ENCODE measurements at regions not wholly inside any gene's neighbourhood (a gene's known extent, or its start where the extent isn't known, plus 50 kb on each side); places are given as distances from the start of the nearest gene placed in this dataset.
A peak's percentile ranks its signal among the peaks of the same experiment; 100 is the strongest.
"Not testable (repeated sequence)": the region's sequence is repeated elsewhere in the genome, so short reads cannot be mapped to it uniquely, and the experiment has no call there.

DNA sequence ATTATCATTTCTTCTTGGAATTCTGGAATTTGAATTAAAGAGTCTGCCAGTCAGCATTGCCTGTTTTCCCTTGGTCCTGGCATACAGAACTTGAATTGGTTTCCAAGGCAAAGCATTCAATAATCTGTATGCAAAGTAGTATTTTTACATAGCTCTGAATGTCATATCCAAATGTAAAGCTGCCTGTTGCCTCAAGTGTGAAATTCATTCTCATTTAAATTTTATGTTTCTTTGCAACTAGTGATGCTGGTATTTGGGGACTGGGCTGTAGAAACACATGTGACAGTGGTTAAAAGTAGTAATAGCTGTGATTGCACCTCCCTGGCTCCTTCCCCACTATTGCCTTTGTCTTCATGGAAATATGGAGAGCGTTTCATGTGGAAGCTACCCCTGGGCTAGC is 743.9 kb upstream of the GOLIM4 start:
- no peak for DNase-seq

DNA sequence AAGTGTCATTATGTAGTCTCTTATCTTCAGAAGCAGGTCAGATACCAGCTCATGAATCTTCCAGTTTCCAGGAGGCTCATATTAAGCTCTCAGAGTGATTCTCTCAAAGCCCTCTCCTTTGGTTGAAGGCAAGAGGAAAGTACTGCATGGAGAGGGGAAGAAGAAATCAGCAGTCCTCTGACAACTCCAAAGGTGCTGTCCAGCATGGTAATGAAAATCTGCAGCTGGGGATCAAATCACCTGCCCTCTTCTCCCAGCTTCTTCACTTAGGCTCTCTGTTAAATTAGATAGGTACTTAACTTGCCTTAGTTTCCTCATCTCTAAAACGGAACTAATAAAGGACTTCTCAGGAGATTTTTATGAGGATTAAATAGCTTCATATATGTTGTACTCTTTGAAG is 738.8 kb upstream of the GOLIM4 start:
- DNase-seq, result no peak

DNA sequence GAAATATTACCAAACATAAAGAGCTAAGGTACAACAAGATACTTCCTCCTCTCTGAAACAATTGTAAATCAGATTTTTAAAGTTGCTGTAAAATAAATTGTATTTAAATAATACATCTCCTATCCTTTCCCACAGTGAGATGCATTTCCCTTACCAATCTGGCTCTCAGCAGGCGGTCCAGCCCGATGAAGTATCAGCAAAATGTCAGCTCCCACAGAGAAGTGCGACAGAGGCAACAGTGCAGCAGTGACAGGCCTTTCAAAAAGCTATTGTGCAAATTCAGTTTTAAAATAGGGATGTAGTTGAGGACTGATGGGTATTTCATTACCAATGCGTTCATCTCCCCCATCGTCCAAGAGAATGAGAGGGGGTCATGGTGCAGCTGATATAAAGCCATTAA is 733.2 kb upstream of the GOLIM4 start:
- no peak for DNase-seq

DNA sequence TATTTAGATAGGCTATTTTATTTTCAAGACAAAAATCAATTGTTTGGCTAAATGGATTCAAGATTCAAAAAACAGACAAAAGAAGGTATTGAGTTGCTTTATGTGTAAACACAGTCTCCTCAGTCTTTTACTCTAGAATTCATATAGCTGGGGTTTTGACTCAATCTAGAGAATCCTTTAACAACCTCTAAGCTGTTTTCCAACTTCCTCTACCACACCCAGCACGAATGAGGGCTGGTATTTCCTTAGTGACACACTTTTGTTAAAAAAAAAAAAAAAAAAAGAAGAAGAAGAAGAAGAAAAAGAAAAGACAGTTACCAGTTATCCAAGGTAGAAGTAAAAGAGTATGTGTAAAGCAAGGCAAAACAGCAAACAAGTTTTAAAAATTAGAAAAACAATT is 732.8 kb upstream of the GOLIM4 start:
- no peak for DNase-seq

DNA sequence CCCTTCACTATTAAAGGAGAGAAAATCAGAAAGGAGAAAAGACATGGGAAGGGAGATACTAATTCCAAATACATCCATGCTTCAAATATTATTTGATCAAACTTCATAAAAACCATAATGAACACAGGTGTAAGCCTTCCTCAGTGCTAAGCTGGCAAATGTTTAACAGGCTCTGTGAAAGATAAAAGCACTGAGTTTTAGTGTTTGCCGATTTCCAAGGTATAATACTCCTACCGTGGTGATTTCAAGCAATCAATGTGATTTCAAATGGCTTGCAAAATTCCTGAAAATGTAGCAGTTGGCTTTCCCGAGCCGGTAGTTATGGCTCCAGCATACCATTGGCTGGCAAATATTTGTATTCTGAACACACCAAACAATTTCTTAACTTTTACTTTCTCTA is 732.3 kb upstream of the GOLIM4 start:
- no peak for DNase-seq

DNA sequence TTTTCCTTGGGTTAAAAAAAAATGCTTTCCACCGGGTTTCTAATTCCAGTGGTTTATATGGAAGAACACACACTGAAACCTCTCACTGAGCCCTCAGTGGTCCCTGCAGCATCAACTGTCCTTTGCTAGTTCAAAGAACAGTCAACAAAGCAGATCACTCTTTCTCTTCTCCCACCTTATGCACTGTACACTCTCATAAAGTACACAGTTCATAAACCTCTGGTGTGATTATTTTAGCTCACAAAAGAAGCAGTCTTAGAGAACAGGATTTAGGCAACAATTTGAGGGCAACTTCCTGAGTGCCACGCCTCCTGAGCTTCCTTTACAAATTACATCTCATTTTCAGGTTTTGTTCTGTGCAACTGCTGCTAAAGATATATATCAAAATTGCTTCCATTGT is 728.4 kb upstream of the GOLIM4 start:
- DNase-seq, result no peak

DNA sequence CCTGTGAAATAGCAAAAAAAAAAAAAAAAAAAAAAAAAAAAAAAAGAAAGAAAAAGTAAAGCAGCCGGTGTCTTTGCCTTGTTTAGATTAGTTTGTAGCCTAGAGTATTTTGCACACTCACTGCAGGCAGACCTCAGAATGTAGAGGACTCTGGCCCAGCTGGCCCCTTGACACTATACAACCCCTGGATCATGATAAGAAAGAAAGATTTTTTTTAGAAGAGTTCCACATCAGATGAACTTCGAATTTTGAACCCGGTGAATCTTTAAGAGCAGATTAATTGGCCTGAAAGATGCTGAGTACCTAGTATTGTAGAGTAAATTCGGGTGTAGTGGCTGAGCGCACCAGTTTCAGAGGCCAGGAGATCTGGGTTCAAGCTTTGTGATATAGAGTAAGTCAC is 727.7 kb upstream of the GOLIM4 start:
- DNase-seq, result no peak

DNA sequence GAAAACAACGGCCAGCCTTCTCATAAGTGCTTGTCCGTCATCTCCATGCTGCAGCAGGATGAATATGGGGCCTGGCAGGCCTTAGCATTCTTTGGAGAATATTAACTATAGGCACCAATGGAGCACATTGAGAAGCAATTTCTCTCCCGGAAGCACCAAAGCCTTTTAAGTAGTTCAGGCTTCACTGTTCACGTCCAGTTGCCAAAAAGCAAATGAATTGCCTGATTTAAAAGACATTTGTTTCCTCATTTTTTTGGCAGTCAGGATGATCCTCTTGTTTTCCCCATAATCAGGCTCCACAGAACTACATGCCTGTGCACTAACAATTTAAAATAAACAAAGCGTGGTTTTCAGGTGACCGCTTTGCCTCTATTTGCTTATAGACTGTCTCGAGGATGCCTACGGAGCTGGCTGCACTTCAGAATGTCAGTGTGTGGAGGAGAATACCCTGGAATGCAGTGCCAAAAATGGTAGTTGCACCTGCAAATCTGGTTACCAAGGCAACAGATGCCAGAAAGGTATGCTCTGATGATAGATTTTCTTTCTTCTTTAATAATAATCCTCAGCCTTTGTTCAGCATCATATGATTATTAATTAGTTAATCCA is 725.2 kb upstream of the GOLIM4 start:
- no peak for DNase-seq

DNA sequence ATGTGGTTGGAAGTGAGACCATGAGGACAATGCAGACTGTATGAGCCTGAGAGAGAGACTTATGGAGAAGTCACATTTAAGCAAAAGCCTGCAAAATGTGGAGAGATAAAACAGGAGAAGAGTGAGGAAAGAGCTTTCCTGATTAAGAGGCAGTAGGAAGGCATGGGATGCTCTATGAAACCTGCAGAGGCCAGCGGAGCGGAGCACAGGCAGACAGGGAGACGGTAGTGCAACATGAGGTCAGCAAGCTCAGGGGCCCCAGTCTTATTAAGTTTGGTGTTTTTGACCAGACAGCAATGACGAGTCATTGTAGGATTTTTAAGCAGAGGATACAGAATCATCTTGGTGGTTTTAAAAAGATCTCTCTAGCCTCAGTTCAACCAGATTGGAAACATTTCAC is 721.5 kb upstream of the GOLIM4 start:
- no peak for DNase-seq

DNA sequence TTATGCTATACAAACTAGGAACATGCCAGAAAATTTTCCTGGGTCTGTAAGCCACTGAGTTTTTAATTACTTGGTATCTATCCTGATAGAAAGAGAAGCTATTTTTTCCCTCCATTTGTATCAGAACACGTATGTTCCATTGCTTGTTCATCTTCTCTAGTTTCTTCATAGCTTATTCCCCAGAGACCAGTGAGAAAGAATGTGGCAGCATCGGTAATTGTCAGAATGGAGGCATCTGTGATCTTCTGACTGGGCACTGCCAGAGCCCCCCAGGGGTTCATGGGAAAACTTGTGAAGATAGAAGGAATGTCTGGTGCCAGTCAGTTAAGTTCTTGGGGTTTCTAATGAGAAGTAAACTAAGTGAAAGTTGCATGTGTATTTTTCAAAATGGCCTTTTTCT is 720.2 kb upstream of the GOLIM4 start:
- DNase-seq, result no peak

DNA sequence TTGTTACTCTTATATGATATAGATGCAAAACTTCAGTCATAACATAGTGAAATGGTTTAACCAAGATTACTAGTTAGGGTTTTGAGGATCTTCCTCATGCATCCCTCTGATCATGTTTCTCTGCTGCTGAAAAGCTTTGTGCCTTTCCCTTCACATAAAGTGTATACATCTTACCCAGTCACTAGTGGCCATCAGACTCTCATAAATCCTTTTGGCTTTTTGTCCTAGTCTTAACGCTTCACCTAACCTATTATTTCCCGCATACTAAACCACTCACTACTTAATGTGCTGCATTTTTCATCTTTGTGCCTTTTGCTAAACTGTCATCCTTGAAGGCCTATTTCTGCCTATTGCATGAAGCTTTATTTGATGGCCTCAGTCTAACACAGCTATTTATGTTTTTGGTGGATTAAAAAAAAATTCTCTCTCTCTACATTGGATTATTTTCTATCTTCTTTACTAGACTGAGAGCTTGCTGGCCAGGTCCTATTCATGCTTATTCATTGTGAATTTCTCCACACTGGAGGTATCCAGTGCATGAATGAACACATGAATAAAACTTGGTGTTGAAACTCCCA is 717.6 kb upstream of the GOLIM4 start:
- DNase-seq, result no peak

DNA sequence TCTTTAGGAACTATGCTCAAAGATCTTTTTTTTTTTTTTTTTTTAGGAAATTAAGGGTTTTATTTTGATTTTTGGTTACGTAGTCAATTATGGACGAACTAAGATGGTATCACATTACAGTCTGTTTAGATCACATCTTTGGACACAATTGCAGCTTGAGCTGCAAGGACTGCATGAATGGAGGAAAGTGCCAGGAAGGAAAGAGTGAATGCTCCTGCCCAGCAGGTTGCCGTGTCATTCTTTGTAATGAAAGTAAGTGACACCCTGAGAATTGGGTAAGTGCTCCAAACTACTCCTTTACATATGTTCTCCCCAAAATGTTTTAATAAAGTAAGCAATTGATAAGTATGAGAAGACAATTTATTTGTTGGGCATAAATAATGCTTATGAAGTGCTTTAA is 716.5 kb upstream of the GOLIM4 start:
- DNase-seq, result no peak

DNA sequence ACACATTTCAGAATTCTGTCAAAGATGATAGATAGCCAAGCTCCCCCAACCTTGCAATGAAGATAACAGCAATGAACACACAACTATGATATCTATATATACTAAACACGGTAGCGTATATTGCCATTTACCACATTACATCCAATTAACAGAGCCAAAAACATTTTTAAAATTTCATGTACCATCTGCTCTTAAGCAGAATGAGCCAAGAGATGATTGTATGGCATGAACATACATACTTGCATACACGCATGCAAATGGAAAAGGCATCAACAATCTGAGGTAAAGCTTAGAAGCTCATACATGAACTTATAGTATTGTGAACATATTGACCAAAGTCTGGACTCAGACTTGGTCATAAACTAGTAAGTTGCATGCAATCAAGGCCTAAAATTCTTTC is 712.9 kb upstream of the GOLIM4 start:
- no peak for DNase-seq

DNA sequence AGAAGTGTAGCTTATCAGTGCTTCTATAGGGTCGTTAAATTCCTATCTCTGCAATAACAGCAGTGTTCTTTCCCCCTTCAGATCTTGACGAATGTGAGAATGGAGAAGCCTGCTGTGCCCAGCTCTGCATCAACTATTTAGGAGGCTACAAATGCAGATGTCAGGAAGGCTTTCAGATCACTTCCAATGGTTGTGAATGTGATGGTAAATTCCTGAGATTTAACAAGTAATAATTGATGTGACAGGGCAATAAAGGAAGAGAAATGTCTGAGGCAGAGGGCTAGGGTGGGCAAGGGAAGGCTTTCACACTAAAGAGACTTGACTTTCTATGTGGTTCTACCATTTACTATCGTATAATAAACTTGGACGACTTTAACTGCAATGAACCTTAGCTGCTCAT is 711.7 kb upstream of the GOLIM4 start:
- no peak for DNase-seq

DNA sequence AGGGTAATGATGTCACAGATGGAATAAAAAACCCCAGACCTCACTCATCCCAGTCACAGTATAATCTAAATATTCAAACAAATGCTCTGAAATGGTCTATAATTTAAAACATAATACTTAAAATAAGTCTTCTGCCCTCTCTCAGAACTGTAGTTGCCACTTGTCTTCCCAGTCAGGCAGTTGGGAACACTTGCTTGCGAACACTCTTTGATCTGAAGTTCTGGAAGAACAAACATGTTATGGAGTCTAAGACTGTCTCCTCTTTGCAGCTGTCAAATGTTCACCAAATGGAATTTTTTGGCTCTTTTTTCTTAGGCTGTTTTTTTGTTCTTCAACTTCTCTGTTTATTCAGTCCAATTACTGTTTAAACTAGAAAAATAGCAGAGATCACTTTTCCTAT is 711.1 kb upstream of the GOLIM4 start:
- DNase-seq, result no peak

DNA sequence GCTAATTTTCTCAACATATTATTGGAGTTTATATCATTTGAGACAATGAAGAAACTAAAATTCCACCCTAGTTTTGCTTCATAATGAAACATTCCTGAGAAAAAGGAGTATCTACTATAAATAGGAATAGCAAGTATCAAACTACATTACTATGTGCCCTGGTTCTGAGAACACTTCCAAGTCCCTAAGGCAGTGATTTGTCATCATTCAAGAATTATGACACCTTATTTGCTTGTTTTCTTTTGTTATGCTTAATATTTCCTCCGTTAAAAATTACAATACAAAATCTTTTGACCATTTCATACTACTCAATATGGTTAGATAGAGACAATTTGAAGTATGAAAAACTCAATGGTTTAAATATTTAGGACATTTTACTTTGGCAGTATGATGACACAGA is 707.8 kb upstream of the GOLIM4 start:
- no peak for DNase-seq

DNA sequence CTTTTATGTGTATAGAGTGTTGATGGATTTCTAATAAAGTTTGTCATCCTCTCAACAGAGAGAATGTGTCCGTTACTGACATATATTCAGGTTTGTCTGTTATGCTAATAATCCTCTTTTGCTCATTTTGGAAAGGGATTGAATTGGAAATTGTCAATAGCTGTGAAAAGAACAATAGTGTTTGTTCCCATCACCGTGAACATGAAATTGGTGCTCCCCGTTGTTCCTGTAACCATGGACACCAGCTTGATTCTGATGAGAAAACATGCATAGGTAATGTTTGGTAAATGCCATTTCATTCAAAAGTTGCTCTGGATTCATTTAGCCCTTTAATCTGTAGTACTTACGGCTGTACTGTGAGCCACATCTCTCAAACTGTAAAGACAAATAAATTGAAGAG is 707.0 kb upstream of the GOLIM4 start:
- DNase-seq, result peak; percentile 52 to 66

DNA sequence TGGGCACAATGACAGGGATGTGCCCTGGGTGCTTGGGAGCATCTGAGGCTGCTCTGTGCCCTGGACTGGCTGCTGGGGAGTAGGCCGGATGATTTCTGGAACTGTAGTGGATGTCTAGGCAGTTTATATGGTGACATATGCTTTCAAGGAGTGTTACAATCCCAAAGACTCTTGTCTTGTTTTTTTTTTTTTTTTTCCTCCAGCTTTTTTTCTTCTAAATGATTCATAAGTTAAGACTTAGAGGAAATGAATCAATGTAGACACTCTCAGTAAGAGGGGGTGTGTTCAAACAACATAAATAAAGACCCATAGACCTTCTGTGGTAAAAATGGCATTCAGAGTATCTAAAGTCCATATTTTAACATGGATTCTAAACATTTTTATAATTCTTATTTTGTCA is 706.1 kb upstream of the GOLIM4 start:
- no peak for DNase-seq

DNA sequence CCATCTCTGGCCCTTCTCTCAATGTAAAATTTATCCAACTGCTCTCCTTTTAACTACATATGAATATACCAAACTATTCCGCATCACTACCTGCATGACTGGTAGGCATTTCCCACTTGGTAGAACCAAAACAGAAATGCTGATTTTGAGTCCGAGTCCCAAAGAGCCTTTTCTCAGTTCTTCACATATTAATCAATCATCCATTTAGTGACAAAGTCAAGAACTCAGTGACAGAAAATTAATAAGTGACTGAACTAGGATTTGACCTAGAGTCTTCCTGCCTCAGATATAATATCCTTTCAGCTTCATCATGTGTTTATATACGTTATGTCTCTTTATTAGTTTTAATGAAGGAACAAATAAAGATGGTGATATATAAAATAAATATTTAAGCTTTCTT is 700.6 kb upstream of the GOLIM4 start:
- DNase-seq, result no peak

DNA sequence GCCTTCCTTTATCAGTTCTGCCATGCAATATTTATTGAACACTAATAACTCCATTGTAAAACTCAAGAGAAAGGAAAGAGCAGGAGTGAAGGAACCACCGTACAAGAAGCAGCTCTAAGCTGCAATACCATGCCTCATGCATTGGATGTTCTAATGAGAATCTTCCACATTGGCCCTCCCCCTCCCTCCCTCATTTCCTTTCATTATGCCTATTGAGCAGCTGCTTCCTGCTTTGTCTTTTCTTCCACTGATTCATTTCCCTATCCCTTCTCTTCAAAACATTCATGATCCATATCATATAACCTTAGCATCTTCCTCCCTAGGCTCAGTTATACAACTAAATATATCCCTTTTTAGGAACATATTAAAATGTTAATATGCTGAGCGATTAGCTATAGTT is 698.7 kb upstream of the GOLIM4 start:
- no peak for DNase-seq

DNA sequence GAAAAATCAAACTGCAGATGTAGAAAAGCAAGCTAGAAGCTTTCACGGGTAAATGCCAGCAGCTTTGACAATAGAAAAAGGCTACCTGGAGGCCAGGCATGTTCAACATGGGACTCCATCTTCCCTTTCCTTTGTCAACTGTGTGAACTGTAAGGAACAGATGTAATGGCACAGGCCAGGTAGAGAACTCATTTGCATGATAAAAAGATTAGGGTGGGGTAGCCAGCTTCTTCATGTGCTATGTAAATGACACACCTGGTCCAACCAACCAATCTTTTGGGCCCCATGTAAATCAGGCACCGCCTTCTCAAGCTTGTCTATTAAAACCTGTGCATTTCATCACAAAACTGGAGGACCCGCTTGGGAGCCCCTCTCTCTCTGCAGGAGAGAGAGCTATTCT is 686.5 kb upstream of the GOLIM4 start:
- no peak for DNase-seq

DNA sequence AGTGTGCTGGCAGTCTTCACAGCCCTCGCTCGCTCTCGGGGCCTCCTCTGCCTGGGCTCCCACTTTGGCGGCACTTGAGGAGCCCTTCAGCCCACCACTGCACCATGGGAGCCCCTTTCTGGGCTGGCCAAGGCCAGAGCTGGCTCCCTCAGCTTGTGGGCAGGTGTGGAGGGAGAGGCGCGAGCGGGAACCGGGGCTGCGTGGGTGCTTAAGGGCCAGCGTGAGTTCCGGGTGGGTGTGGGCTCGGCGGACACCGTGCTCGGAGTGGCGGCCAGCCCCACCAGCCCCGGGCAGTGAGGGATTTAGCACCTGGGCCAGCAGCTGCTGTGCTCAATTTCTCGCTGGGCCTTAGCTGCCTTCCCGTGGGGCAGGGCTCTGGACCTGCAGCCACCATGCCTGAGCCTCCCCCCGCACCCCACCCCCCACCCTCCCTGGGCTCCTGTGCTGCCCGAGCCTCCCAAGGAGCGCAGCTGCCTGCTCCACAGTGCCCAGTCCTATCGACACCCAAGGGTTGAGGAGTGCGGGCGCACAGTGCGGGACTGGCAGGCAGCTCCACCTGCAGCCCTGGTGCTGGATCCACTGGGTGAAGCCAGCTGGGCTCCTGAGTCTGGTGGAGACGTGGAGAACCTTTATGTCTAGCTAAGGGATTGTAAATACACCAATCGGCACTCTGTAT is 684.4 kb upstream of the GOLIM4 start:
- DNase-seq, result not testable (repeated sequence)

DNA sequence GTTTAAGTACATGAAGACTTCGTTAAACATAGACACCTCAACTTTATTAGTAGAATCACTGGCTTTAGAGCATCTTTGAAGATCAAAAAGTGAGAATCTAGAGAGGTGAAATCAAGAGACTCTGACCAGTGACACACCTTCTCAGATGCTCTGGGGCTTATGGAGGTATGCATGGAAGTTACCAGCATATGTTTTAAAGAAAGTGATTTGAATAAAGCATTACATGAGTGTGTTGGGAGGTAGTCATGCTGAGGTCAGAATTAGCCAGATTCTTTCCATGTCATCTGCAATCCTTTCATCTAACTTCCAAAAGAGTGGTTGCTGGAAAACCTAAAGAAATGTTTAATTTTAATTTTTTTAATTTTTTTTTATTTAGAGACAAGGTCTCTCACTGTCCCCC is 658.0 kb upstream of the GOLIM4 start:
- DNase-seq, result no peak

DNA sequence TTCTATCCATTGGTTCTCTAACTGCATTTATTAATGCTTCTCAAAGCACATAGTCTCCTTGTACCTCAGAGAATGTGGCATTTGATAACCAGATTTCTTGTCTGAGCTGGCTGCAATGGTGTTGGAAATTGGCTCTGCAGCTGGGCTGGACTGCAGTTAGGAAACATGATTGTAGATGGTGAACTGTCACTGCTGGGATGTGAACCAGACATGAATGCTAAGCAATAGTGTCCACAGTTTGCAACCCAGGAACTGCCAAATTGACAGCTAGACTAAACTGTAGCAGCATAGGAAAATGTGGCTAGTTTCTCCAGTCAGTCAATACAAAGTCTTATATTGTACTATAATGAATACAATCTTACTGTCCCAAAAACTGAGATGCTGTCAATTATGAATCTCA is 656.6 kb upstream of the GOLIM4 start:
- DNase-seq, result no peak

DNA sequence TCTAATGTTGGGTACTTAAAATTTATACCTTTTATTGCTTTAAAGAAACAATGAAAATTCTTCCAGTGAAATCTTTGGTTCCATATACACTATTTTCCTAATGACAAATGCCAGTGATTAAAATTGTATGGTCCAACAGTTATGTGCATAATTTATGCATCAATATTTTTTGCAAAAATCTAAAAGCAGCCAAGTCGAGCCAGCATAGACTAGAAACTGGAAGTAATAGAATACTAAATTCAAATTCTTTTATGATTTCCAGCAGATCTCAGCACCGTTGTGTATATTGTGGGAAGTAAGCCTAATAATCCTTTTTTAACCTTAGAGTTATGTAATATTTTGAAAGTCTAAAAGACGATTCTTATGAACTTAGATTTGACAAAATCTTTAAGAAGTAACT is 652.0 kb upstream of the GOLIM4 start:
- no peak for DNase-seq
